AG09319 (cell line): ENCODE measurements at regions not wholly inside any gene's neighbourhood (a gene's known extent, or its start where the extent isn't known, plus 50 kb on each side); places are given as distances from the start of the nearest gene placed in this dataset.

Experiments
- DNase-seq: peaks from one replicate; pipeline ENCODE4 v3.0.0-alpha.2; 2010; ENCODE audit warnings: low read depth; ENCODE audit errors: extremely low read depth
- CTCF ChIP-seq: IDR thresholded peaks from 2 replicates; pipeline ENCODE4 v1.5.1; 2011; ENCODE audit warnings: low read depth, mild to moderate bottlenecking, inconsistent platforms, low read length, moderate library complexity

GRCh38 chr2:118473846-118474540 lies 373.5 kb downstream of the EN1 start:
- TF ChIP-seq CTCF = no peak
- no peak for DNase-seq

- TF ChIP-seq CTCF = no peak
- no peak for DNase-seq
These were observed 374.2 kb downstream of the EN1 start for GRCh38 chr2:118473241-118473640.

GRCh38 chr2:118470297-118470696 lies 377.2 kb downstream of the EN1 start:
- TF ChIP-seq CTCF = no peak
- DNase-seq = no peak

- TF ChIP-seq CTCF = no peak
- DNase-seq = no peak
These were observed 378.3 kb downstream of the EN1 start for GRCh38 chr2:118469103-118469502.

GRCh38 chr2:118464546-118465265 lies 376.4 kb downstream of the INSIG2 start:
- DNase-seq = no peak
- TF ChIP-seq CTCF = no peak

GRCh38 chr2:118464046-118464445 lies 375.8 kb downstream of the INSIG2 start:
- no peak for DNase-seq
- TF ChIP-seq CTCF = no peak

GRCh38 chr2:118460425-118460824 lies 372.2 kb downstream of the INSIG2 start:
- no peak for TF ChIP-seq CTCF
- no peak for DNase-seq
